Fibroblast of pulmonary artery (primary cell): ENCODE measurements at regions not wholly inside any gene's neighbourhood (a gene's known extent, or its start where the extent isn't known, plus 50 kb on each side); places are given as distances from the start of the nearest gene placed in this dataset.

Source experiments
- DNase-seq: peaks from one replicate; pipeline ENCODE4 v3.0.0-alpha.2; 2010; ENCODE audit warnings: low read depth
- H3K4me3 ChIP-seq: replicated peaks from 2 replicates; pipeline ENCODE4 v1.5.1; 2011; ENCODE audit warnings: low read depth, mild to moderate bottlenecking, control low read depth, low read length, moderate library complexity
- TF ChIP-seq, protein P1 (sequence below): IDR thresholded peaks from 2 replicates; pipeline ENCODE4 v1.5.1; 2011; ENCODE audit warnings: mild to moderate bottlenecking, control low read depth, low read length, inconsistent platforms; ENCODE audit errors: missing control alignments

- H3K4me3 ChIP-seq: no peak overlapping the region
- no peak for DNase-seq
- TF ChIP-seq, protein P1, sequence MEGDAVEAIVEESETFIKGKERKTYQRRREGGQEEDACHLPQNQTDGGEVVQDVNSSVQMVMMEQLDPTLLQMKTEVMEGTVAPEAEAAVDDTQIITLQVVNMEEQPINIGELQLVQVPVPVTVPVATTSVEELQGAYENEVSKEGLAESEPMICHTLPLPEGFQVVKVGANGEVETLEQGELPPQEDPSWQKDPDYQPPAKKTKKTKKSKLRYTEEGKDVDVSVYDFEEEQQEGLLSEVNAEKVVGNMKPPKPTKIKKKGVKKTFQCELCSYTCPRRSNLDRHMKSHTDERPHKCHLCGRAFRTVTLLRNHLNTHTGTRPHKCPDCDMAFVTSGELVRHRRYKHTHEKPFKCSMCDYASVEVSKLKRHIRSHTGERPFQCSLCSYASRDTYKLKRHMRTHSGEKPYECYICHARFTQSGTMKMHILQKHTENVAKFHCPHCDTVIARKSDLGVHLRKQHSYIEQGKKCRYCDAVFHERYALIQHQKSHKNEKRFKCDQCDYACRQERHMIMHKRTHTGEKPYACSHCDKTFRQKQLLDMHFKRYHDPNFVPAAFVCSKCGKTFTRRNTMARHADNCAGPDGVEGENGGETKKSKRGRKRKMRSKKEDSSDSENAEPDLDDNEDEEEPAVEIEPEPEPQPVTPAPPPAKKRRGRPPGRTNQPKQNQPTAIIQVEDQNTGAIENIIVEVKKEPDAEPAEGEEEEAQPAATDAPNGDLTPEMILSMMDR: no peak
These were observed 50.7 kb upstream of the ITGB8 start for GRCh38 chr7:20279979-20280378.

GRCh38 chr7:20280475-20281351, 50.0 kb upstream of the ITGB8 start:
- H3K4me3 ChIP-seq: no peak overlapping the region
- TF ChIP-seq, protein P1: no peak
- DNase-seq: peak; percentile 79
